Stimulated activated CD8-positive, alpha-beta memory T cell treated with anti-CD3 and anti-CD28 coated beads, Interleukin-4, amount 100 ng/mL, for 48 hours (primary cell): ENCODE measurements at regions not wholly inside any gene's neighbourhood (a gene's known extent, or its start where the extent isn't known, plus 50 kb on each side); places are given as distances from the start of the nearest gene placed in this dataset.

Source experiments
- DNase-seq: peaks from one replicate; pipeline ENCODE4 v3.0.0-alpha.2; 2020

GRCh38 chr1:244197851-244198375, 146.8 kb downstream of the ZBTB18 start:
- DNase-seq, result no peak

- DNase-seq, result no peak
Measured at GRCh38 chr1:244199902-244200301, 148.8 kb downstream of the ZBTB18 start.

- DNase-seq, result no peak
Measured at GRCh38 chr1:244200596-244200995, 149.5 kb downstream of the ZBTB18 start.

GRCh38 chr1:244201750-244202149, 150.7 kb downstream of the ZBTB18 start:
- no peak for DNase-seq

GRCh38 chr1:244204004-244204403, 152.9 kb downstream of the ZBTB18 start:
- no peak for DNase-seq

GRCh38 chr1:244205171-244205570, 154.1 kb downstream of the ZBTB18 start:
- DNase-seq, result no peak

- no peak for DNase-seq
Measured at GRCh38 chr1:244205906-244206305, 154.8 kb downstream of the ZBTB18 start.

GRCh38 chr1:244207042-244207934, 156.2 kb downstream of the ZBTB18 start:
- no peak for DNase-seq

GRCh38 chr1:244207935-244208244, 156.8 kb downstream of the ZBTB18 start:
- DNase-seq, result no peak

GRCh38 chr1:244209955-244210354, 158.9 kb downstream of the ZBTB18 start:
- DNase-seq, result no peak

- no peak for DNase-seq
Measured at GRCh38 chr1:244210884-244211558, 159.9 kb downstream of the ZBTB18 start.

- no peak for DNase-seq
Measured at GRCh38 chr1:244211559-244211944, 160.5 kb downstream of the ZBTB18 start.

- DNase-seq, result no peak
Measured at GRCh38 chr1:244212219-244212618, 161.1 kb downstream of the ZBTB18 start.

GRCh38 chr1:244212797-244213475, 161.9 kb downstream of the ZBTB18 start:
- DNase-seq, result no peak

GRCh38 chr1:244214009-244214967, 163.2 kb downstream of the ZBTB18 start:
- DNase-seq, result no peak

- DNase-seq, result no peak
Measured at GRCh38 chr1:244216836-244217235, 165.8 kb downstream of the ZBTB18 start.

GRCh38 chr1:244217711-244218110, 166.6 kb downstream of the ZBTB18 start:
- no peak for DNase-seq

GRCh38 chr1:244218220-244218619, 167.1 kb downstream of the ZBTB18 start:
- no peak for DNase-seq

GRCh38 chr1:244219149-244219548, 168.1 kb downstream of the ZBTB18 start:
- DNase-seq, result no peak

GRCh38 chr1:244219802-244220201, 168.7 kb downstream of the ZBTB18 start:
- no peak for DNase-seq

- no peak for DNase-seq
Measured at GRCh38 chr1:244220410-244220809, 169.3 kb downstream of the ZBTB18 start.

- no peak for DNase-seq
Measured at GRCh38 chr1:244221991-244222390, 170.9 kb downstream of the ZBTB18 start.
